Astrocyte (in vitro differentiated cells and primary cell): ENCODE measurements at regions not wholly inside any gene's neighbourhood (a gene's known extent, or its start where the extent isn't known, plus 50 kb on each side); places are given as distances from the start of the nearest gene placed in this dataset.

Experiments
- DNase-seq: peaks from one replicate; pipeline ENCODE4 v3.0.0-alpha.2; 2010; ENCODE audit warnings: low read depth
- FAIRE-seq: peaks from 2 replicates; lab custom pipeline; 2011; peaks lifted over from hg19 to GRCh38; lab: Jason Lieb, UNC
- H2AFZ ChIP-seq: 2 replicates; pipeline ENCODE4 v1.6.0; 2012; ENCODE audit warnings: low read depth, low read length, inconsistent platforms
- H3K27ac ChIP-seq: 2 replicates; pipeline ENCODE4 v1.5.1; 2011; ENCODE audit warnings: low read depth, low read length, inconsistent platforms
- H3K27me3 ChIP-seq: 2 replicates; pipeline ENCODE4 v1.6.0; 2011; ENCODE audit warnings: low read length, inconsistent platforms; ENCODE audit not compliant: insufficient read depth
- H3K36me3 ChIP-seq: 2 replicates; pipeline ENCODE4 v1.5.1; 2011; ENCODE audit warnings: low read length, inconsistent platforms; ENCODE audit not compliant: insufficient read depth
- H3K4me1 ChIP-seq: 2 replicates; pipeline ENCODE4 v1.5.1; 2011; ENCODE audit warnings: low read length, inconsistent platforms; ENCODE audit not compliant: insufficient read depth
- H3K4me2 ChIP-seq: 2 replicates; pipeline ENCODE4 v1.6.0; 2012; ENCODE audit warnings: low read length, inconsistent platforms
- H3K4me3 ChIP-seq: 2 replicates; pipeline ENCODE4 v1.5.1; 2011; ENCODE audit warnings: low read depth, mild to moderate bottlenecking, low read length, inconsistent platforms; ENCODE audit not compliant: insufficient read depth
- H3K79me2 ChIP-seq: 2 replicates; pipeline ENCODE4 v1.6.0; 2012; ENCODE audit warnings: mild to moderate bottlenecking, low read length, inconsistent platforms; ENCODE audit not compliant: insufficient read depth
- H3K9ac ChIP-seq: 2 replicates; pipeline ENCODE4 v1.6.0; 2012; ENCODE audit warnings: mild to moderate bottlenecking, low read length, inconsistent platforms
- H3K9me3 ChIP-seq: 2 replicates; pipeline ENCODE4 v1.5.1; 2012; ENCODE audit warnings: low read depth, mild to moderate bottlenecking, low read length, inconsistent platforms; ENCODE audit not compliant: insufficient read depth
- H4K20me1 ChIP-seq: 2 replicates; pipeline ENCODE4 v1.6.0; 2012; ENCODE audit warnings: low read length, inconsistent platforms; ENCODE audit not compliant: insufficient read depth
- H3K27ac Mint-ChIP-seq: one replicate; pipeline ENCODE4 v1.8.0; 2021; ENCODE audit warnings: mild to moderate bottlenecking, mixed read lengths; ENCODE audit not compliant: unreplicated experiment
- H3K27me3 Mint-ChIP-seq: one replicate; pipeline ENCODE4 v1.8.0; 2021; ENCODE audit warnings: low read depth, mixed read lengths; ENCODE audit not compliant: unreplicated experiment
- H3K36me3 Mint-ChIP-seq: one replicate; pipeline ENCODE4 v1.8.0; 2021; ENCODE audit warnings: low read depth, mixed read lengths; ENCODE audit not compliant: unreplicated experiment
- H3K4me1 Mint-ChIP-seq: one replicate; pipeline ENCODE4 v1.8.0; 2021; ENCODE audit warnings: low read depth, mixed read lengths; ENCODE audit not compliant: unreplicated experiment
- H3K4me3 Mint-ChIP-seq: one replicate; pipeline ENCODE4 v1.8.0; 2021; ENCODE audit warnings: mild to moderate bottlenecking, moderate library complexity, mixed read lengths; ENCODE audit not compliant: unreplicated experiment
- H3K9me3 Mint-ChIP-seq: one replicate; pipeline ENCODE4 v1.8.0; 2021; ENCODE audit warnings: mild to moderate bottlenecking, mixed read lengths; ENCODE audit not compliant: unreplicated experiment
- EZH2 ChIP-seq: IDR thresholded peaks from 2 replicates; pipeline ENCODE4 v1.6.1; 2012; ENCODE audit warnings: mild to moderate bottlenecking, low read length, inconsistent platforms; ENCODE audit not compliant: insufficient read depth
- TF ChIP-seq, protein P1 (sequence below): IDR thresholded peaks from 2 replicates; pipeline ENCODE4 v1.5.1; 2011; ENCODE audit warnings: low read depth, mild to moderate bottlenecking, inconsistent platforms, low read length, moderate library complexity; ENCODE audit not compliant: insufficient read depth

DNA sequence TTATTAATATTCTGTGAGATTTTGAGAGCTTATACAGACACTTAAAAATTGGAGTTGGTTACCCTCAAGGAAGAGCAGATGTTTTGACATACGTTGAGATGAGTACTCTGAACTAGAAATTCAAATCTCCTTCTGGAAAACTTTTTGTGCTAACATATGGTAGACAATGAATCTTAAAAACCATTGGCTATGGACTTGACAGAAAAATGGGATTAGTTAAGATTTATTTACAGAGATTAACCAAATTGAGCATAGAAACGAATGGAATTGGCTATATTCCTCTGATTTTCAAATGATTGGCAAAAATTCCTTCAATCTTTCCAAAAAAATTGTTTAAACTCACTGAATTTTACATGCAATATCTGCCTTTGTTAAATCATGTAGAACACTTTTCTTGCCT is 1392.9 kb downstream of the BRINP3 start:
- DNase-seq (no peak), FAIRE-seq (no peak)
- H3K4me1 Mint-ChIP-seq: no peaks in the 10 kb centered on the region

DNA sequence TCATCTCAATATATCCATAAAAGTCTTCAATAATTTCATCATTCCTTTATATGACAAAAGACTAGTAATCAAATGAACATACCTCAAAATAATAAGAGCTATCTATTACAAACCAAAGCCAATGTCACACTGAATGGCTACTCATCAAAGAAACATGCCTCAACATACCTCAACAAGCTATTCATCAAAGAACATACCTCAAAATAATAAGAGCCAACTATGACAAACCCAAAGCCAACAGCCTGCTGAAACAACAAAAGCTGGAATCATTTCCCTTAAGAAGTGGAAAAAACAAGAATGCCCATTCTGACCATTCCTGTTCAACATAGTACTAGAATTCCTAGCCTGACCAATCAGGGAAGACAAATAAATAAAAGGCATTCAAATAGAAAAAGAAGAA is 1373.7 kb downstream of the BRINP3 start:
- H3K4me1 Mint-ChIP-seq: no peaks in the 10 kb centered on the region
- H3K4me1 ChIP-seq: no peaks in the 10 kb centered on the region
- no peak overlapping the region for H3K9ac ChIP-seq
- H3K27me3 ChIP-seq: no peaks in the 10 kb centered on the region
- H3K9me3 ChIP-seq: no peaks in the 10 kb centered on the region
- no peak overlapping the region for H3K27ac ChIP-seq
- no peaks in the 10 kb centered on the region for H3K27me3 Mint-ChIP-seq
- H3K27ac Mint-ChIP-seq: no peak overlapping the region
- peak; percentile 47 for DNase-seq
- H3K4me3 ChIP-seq: no peak overlapping the region
- H3K36me3 ChIP-seq: no peaks in the 10 kb centered on the region
- H2AFZ ChIP-seq: no peak overlapping the region
- no peak for FAIRE-seq
- H3K4me2 ChIP-seq: no peak overlapping the region
- H3K4me3 Mint-ChIP-seq: no peak overlapping the region
- H3K36me3 Mint-ChIP-seq: no peaks in the 10 kb centered on the region
- H3K79me2 ChIP-seq: no peaks in the 10 kb centered on the region
- no peaks in the 10 kb centered on the region for H4K20me1 ChIP-seq
- TF ChIP-seq, protein P1, sequence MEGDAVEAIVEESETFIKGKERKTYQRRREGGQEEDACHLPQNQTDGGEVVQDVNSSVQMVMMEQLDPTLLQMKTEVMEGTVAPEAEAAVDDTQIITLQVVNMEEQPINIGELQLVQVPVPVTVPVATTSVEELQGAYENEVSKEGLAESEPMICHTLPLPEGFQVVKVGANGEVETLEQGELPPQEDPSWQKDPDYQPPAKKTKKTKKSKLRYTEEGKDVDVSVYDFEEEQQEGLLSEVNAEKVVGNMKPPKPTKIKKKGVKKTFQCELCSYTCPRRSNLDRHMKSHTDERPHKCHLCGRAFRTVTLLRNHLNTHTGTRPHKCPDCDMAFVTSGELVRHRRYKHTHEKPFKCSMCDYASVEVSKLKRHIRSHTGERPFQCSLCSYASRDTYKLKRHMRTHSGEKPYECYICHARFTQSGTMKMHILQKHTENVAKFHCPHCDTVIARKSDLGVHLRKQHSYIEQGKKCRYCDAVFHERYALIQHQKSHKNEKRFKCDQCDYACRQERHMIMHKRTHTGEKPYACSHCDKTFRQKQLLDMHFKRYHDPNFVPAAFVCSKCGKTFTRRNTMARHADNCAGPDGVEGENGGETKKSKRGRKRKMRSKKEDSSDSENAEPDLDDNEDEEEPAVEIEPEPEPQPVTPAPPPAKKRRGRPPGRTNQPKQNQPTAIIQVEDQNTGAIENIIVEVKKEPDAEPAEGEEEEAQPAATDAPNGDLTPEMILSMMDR: no peak
- no peak for TF ChIP-seq EZH2
- no peaks in the 10 kb centered on the region for H3K9me3 Mint-ChIP-seq

More for the DNA sequence above, 1392.9 kb downstream of the BRINP3 start:
- H3K79me2 ChIP-seq: no peaks in the 10 kb centered on the region
- H3K36me3 Mint-ChIP-seq: no peaks in the 10 kb centered on the region
- no peaks in the 10 kb centered on the region for H3K9me3 ChIP-seq
- H3K27ac Mint-ChIP-seq: no peak overlapping the region
- H3K4me3 ChIP-seq: no peak overlapping the region
- no peaks in the 10 kb centered on the region for H3K9me3 Mint-ChIP-seq
- no peak for TF ChIP-seq EZH2
- TF ChIP-seq, protein P1: no peak
- no peak overlapping the region for H3K9ac ChIP-seq
- no peak overlapping the region for H2AFZ ChIP-seq
- no peaks in the 10 kb centered on the region for H3K4me1 ChIP-seq
- no peaks in the 10 kb centered on the region for H4K20me1 ChIP-seq
- no peak overlapping the region for H3K27ac ChIP-seq
- H3K4me2 ChIP-seq: no peak overlapping the region
- no peaks in the 10 kb centered on the region for H3K27me3 ChIP-seq
- no peaks in the 10 kb centered on the region for H3K27me3 Mint-ChIP-seq
- H3K36me3 ChIP-seq: no peaks in the 10 kb centered on the region
- no peak overlapping the region for H3K4me3 Mint-ChIP-seq

DNA sequence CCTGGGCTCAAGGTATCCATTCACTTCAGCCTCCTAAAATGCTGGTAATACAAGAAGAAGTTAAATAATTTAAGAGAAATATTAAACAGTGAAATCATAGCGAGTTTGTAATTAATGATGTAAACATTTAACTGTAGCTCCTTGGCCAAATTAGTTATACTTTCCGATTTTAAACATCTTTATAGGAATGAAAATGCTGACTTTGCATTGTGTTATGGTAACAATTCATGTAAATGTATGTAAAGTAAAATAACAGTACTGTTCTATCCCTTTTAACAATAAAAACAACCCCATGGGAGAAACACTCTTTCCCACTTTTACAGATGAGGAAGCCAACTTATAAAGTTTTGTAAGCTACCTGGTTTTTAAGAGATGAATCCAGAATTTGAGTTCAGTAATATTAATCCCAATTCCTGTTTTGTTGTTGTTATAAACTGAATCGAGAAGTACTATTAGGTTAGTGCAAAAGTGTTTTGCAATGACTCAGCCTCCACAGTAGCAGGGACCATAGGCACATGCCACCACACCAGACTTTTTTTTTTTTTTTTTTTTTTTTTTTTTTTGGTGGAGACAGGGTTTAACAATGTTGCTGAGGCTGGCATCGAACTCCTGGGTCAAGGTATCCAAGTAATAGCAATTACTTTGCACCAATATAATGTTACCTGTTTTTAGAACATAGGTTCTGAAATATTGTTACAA is 1360.4 kb downstream of the BRINP3 start:
- Mint-ChIP-seq H3K4me1 (no peaks in the 10 kb centered on the region), H3K4me3 (no peak overlapping the region), H3K9me3 (no peaks in the 10 kb centered on the region), H3K36me3 (no peaks in the 10 kb centered on the region), H3K27ac (no peak overlapping the region), H3K27me3 (no peaks in the 10 kb centered on the region)
- TF ChIP-seq, protein P1: no peak
- no peak for TF ChIP-seq EZH2
- no peaks in the 10 kb centered on the region for H4K20me1 ChIP-seq
- no peak overlapping the region for H3K9ac ChIP-seq
- H3K9me3 ChIP-seq: no peaks in the 10 kb centered on the region
- no peak overlapping the region for H3K4me2 ChIP-seq
- H2AFZ ChIP-seq: no peak overlapping the region
- H3K27ac ChIP-seq: no peak overlapping the region
- no peaks in the 10 kb centered on the region for H3K36me3 ChIP-seq
- DNase-seq (no peak), FAIRE-seq (no peak)
- no peaks in the 10 kb centered on the region for H3K27me3 ChIP-seq
- no peaks in the 10 kb centered on the region for H3K4me1 ChIP-seq
- H3K79me2 ChIP-seq: no peaks in the 10 kb centered on the region
- no peak overlapping the region for H3K4me3 ChIP-seq
